Panc1 (cell line): ENCODE measurements at regions not wholly inside any gene's neighbourhood (a gene's known extent, or its start where the extent isn't known, plus 50 kb on each side); places are given as distances from the start of the nearest gene placed in this dataset.

Experiments used
- CTCF ChIP-seq: fragments of 450-650 bp; IDR thresholded peaks from 2 replicates; pipeline ENCODE4 v1.5.1; 2017; ENCODE audit warnings: mild to moderate bottlenecking
- POLR2AphosphoS5 ChIP-seq: IDR thresholded peaks from 2 replicates; pipeline ENCODE4 v1.6.1; 2012; ENCODE audit warnings: mild to moderate bottlenecking, low read depth, low read length, moderate library complexity
- REST ChIP-seq, 2 experiments: IDR thresholded peaks; 2 replicates each; pipeline ENCODE4 v1.6.1; 2011 to 2012; ENCODE audit warnings: low read depth in 2 of 2, control low read depth in 1 of 2, low read length in 1 of 2, mild to moderate bottlenecking in 1 of 2, moderate library complexity in 1 of 2; ENCODE audit not compliant: insufficient read depth in 1 of 2
- SIN3A ChIP-seq: IDR thresholded peaks from 2 replicates; pipeline ENCODE4 v1.6.1; 2012; ENCODE audit warnings: low read depth, mild to moderate bottlenecking, low read length, moderate library complexity, borderline replicate concordance; ENCODE audit not compliant: insufficient read depth
- TCF7L2 ChIP-seq: IDR thresholded peaks from 2 replicates; pipeline ENCODE4 v1.6.1; 2011; ENCODE audit warnings: mild to moderate bottlenecking, low read depth, low read length, inconsistent platforms

- TF ChIP-seq CTCF (no peak), REST (IDR thresholded peaks at IDR 0.05; ENCODE audit: insufficient read depth in 1 of 2, low read depth in 2 of 2, low read length in 1 of 2) (no peak), SIN3A (no peak), POLR2AphosphoS5 (no peak), TCF7L2 (no peak)
Measured at GRCh38 chr20:39302312-39302711, 340.2 kb downstream of the DHX35 start.
